Neuronal stem cell (in vitro differentiated cells): ENCODE measurements at regions not wholly inside any gene's neighbourhood (a gene's known extent, or its start where the extent isn't known, plus 50 kb on each side); places are given as distances from the start of the nearest gene placed in this dataset.

Experiments used
- DNase-seq: peaks from one replicate; pipeline ENCODE4 v3.0.0-alpha.2; 2013; ENCODE audit warnings: low spot score
- H2AFZ ChIP-seq: one replicate; pipeline ENCODE4 v1.6.1; 2013; ENCODE audit warnings: mild to moderate bottlenecking, low read length, inconsistent platforms
- H2AK5ac ChIP-seq: 2 replicates; pipeline ENCODE4 v1.6.1; 2013; ENCODE audit warnings: low read depth, mild to moderate bottlenecking, inconsistent platforms, low read length, moderate library complexity, mixed read lengths
- H2BK120ac ChIP-seq: 2 replicates; pipeline ENCODE4 v1.6.1; 2013; ENCODE audit warnings: low read depth, mild to moderate bottlenecking, inconsistent platforms, low read length, moderate library complexity, mixed read lengths
- H2BK12ac ChIP-seq: one replicate; pipeline ENCODE4 v1.6.1; 2013; ENCODE audit warnings: low read length, inconsistent platforms
- H2BK15ac ChIP-seq: 2 replicates; pipeline ENCODE4 v1.6.1; 2013; ENCODE audit warnings: mild to moderate bottlenecking, low read length, inconsistent platforms, mixed read lengths
- H2BK5ac ChIP-seq: one replicate; pipeline ENCODE4 v1.6.1; 2013; ENCODE audit warnings: inconsistent platforms, mild to moderate bottlenecking, low read length, moderate library complexity
- H3K14ac ChIP-seq: one replicate; pipeline ENCODE4 v1.6.1; 2013; ENCODE audit warnings: low read length, inconsistent platforms
- H3K18ac ChIP-seq: 2 replicates; pipeline ENCODE4 v1.6.1; 2013; ENCODE audit warnings: low read length, inconsistent platforms
- H3K23ac ChIP-seq: 2 replicates; pipeline ENCODE4 v1.6.1; 2013; ENCODE audit warnings: low read depth, mild to moderate bottlenecking, mixed read lengths, low read length, inconsistent platforms; ENCODE audit not compliant: poor library complexity
- H3K27ac ChIP-seq: replicated peaks from 3 replicates; pipeline ENCODE4 v1.5.1; 2013; ENCODE audit warnings: low read length, inconsistent platforms
- H3K27me3 ChIP-seq, 3 experiments: 2 replicates each; pipeline ENCODE4 v1.6.1; 2013; ENCODE audit warnings: low read length in 3 of 3, mild to moderate bottlenecking in 2 of 3, inconsistent platforms in 1 of 3, low read depth in 1 of 3, mixed read lengths in 1 of 3, moderate library complexity in 1 of 3; ENCODE audit not compliant: control insufficient read depth in 3 of 3, insufficient read depth in 3 of 3
- H3K36me3 ChIP-seq, 2 donors: replicated peaks in 1 of 2; 2 replicates each; pipeline ENCODE4 v1.6.1; 2013; ENCODE audit warnings: low read length in 2 of 2; ENCODE audit not compliant: control insufficient read depth in 2 of 2, insufficient read depth in 2 of 2
- H3K4ac ChIP-seq: 2 replicates; pipeline ENCODE4 v1.6.1; 2013; ENCODE audit warnings: inconsistent platforms, mild to moderate bottlenecking, low read length, moderate library complexity
- H3K4me1 ChIP-seq, 2 donors: 1 replicate in 1 of 2; 2 replicates in 1 of 2; pipeline ENCODE4 v1.6.1; 2013; ENCODE audit warnings: low read length in 2 of 2, low read depth in 1 of 2; ENCODE audit not compliant: control insufficient read depth in 2 of 2, insufficient read depth in 1 of 2
- H3K4me2 ChIP-seq: one replicate; pipeline ENCODE4 v1.6.1; 2013; ENCODE audit warnings: mild to moderate bottlenecking, low read length, inconsistent platforms; ENCODE audit not compliant: insufficient read depth, poor library complexity, severe bottlenecking
- H3K4me3 ChIP-seq, 2 donors: 2 replicates each; pipeline ENCODE4 v1.5.1; 2013; ENCODE audit warnings: low read length in 2 of 2, mild to moderate bottlenecking in 2 of 2, inconsistent platforms in 1 of 2, moderate library complexity in 1 of 2
- H3K79me1 ChIP-seq: one replicate; pipeline ENCODE4 v1.6.1; 2013; ENCODE audit warnings: low read depth, mild to moderate bottlenecking, inconsistent platforms, low read length, moderate library complexity
- H3K9ac ChIP-seq: one replicate; pipeline ENCODE4 v1.6.1; 2013; ENCODE audit warnings: mild to moderate bottlenecking, low read depth, low read length, inconsistent platforms; ENCODE audit not compliant: poor library complexity
- H3K9me3 ChIP-seq, 2 donors: replicated peaks in 1 of 2; 2 replicates each; pipeline versions ENCODE3 to v1.6.1; 2013; ENCODE audit warnings: low read length in 2 of 2, mild to moderate bottlenecking in 2 of 2, inconsistent platforms in 1 of 2, low read depth in 1 of 2, mixed read lengths in 1 of 2, moderate library complexity in 1 of 2; ENCODE audit not compliant: control insufficient read depth in 2 of 2, insufficient read depth in 1 of 2
- H4K8ac ChIP-seq: one replicate; pipeline ENCODE4 v1.6.1; 2013; ENCODE audit warnings: low read depth, mild to moderate bottlenecking, inconsistent platforms, low read length, moderate library complexity
- H4K91ac ChIP-seq: one replicate; pipeline ENCODE4 v1.6.1; 2013; ENCODE audit warnings: low read length, low read depth, mild to moderate bottlenecking, inconsistent platforms; ENCODE audit not compliant: poor library complexity
- WGBS, 2 donors: extraction: QIAGEN DNeasy Blood & Tissue Kit; methylation state at CpG; one replicate each; pipeline ENCODE4 v1.1.7; 2013; ENCODE audit warnings: missing lambda C conversion rate in 2 of 2, mixed read lengths in 1 of 2; ENCODE audit not compliant: insufficient read length in 2 of 2, insufficient replicate concordance in 1 of 2; ENCODE audit errors: extremely low coverage in 2 of 2; 5-methylcytosine and 5-hydroxymethylcytosine counted together

- Histone ChIP-seq H2BK12ac (no peak overlapping the region), H2BK5ac (no peak overlapping the region), H3K9me3 (no peaks in the 10 kb centered on the region), H3K36me3 (no peaks in the 10 kb centered on the region), H3K23ac (no peak overlapping the region), H3K27me3 (no peaks in the 10 kb centered on the region), H2BK120ac (no peak overlapping the region), H3K18ac (no peak overlapping the region), H3K14ac (no peak overlapping the region), H2BK15ac (no peak overlapping the region), H3K4me1 (peaks cover 0 to 4% of the 10 kb centered on the region in 2 donors), H4K8ac (no peak overlapping the region), H4K91ac (no peak overlapping the region), H3K9ac (no peak overlapping the region), H3K4me3 (no peak overlapping the region), H3K27ac (no peak overlapping the region), H2AK5ac (no peak overlapping the region), H3K4me2 (no peak overlapping the region), H3K79me1 (no peaks in the 10 kb centered on the region), H3K4ac (no peak overlapping the region), H2AFZ (no peak overlapping the region)
- no peak for DNase-seq
- no CpG with 5 or more reads among the region's 4 CpGs for WGBS, 2 donors
Measured at GRCh38 chr5:39555788-39556187, 131.0 kb upstream of the DAB2 start.

GRCh38 chr5:39547553-39548154, 122.9 kb upstream of the DAB2 start:
- H3K4me3 ChIP-seq, result no peak overlapping the region
- H3K4me1 ChIP-seq, result no peaks in the 10 kb centered on the region
- H2BK12ac ChIP-seq, result no peak overlapping the region
- WGBS, 2 donors, result no CpG with 5 or more reads among the region's 9 CpGs
- H3K27ac ChIP-seq, result no peak overlapping the region
- H3K9ac ChIP-seq, result no peak overlapping the region
- H2AFZ ChIP-seq, result peak overlapping the region; percentile 37
- peak; percentile 41 for DNase-seq
- H3K36me3 ChIP-seq, result no peaks in the 10 kb centered on the region
- H4K8ac ChIP-seq, result no peak overlapping the region
- H2BK5ac ChIP-seq, result no peak overlapping the region
- no peak overlapping the region for H3K14ac ChIP-seq
- H3K23ac ChIP-seq, result no peak overlapping the region
- H3K4me2 ChIP-seq, result no peak overlapping the region
- no peak overlapping the region for H4K91ac ChIP-seq
- no peaks in the 10 kb centered on the region for H3K79me1 ChIP-seq
- no peak overlapping the region for H2AK5ac ChIP-seq
- no peak overlapping the region for H2BK120ac ChIP-seq
- H3K18ac ChIP-seq, result no peak overlapping the region
- H3K4ac ChIP-seq, result no peak overlapping the region
- no peaks in the 10 kb centered on the region for H3K27me3 ChIP-seq
- no peaks in the 10 kb centered on the region for H3K9me3 ChIP-seq
- H2BK15ac ChIP-seq, result no peak overlapping the region

GRCh38 chr5:39544941-39545340, 120.2 kb upstream of the DAB2 start:
- Histone ChIP-seq H3K23ac (no peak overlapping the region), H3K4me3 (no peak overlapping the region), H3K9ac (no peak overlapping the region), H2AK5ac (no peak overlapping the region), H2AFZ (no peak overlapping the region), H3K18ac (no peak overlapping the region), H3K36me3 (no peaks in the 10 kb centered on the region), H3K79me1 (no peaks in the 10 kb centered on the region), H3K4ac (no peak overlapping the region), H4K8ac (no peak overlapping the region), H2BK5ac (no peak overlapping the region), H3K27me3 (no peaks in the 10 kb centered on the region), H4K91ac (no peak overlapping the region), H3K4me1 (no peaks in the 10 kb centered on the region), H3K9me3 (no peaks in the 10 kb centered on the region), H3K27ac (no peak overlapping the region), H2BK120ac (no peak overlapping the region), H3K4me2 (no peak overlapping the region), H3K14ac (no peak overlapping the region), H2BK12ac (no peak overlapping the region), H2BK15ac (no peak overlapping the region)
- no peak for DNase-seq
- no CpG with 5 or more reads among the region's 3 CpGs for WGBS, 2 donors

GRCh38 chr5:39543335-39543734, 118.6 kb upstream of the DAB2 start:
- no peaks in the 10 kb centered on the region for H3K36me3 ChIP-seq
- H3K4me1 ChIP-seq, result no peaks in the 10 kb centered on the region
- WGBS, 2 donors, result no CpG with 5 or more reads among the region's 3 CpGs
- no peak overlapping the region for H3K4ac ChIP-seq
- H3K4me2 ChIP-seq, result no peak overlapping the region
- no peak for DNase-seq
- H4K8ac ChIP-seq, result no peak overlapping the region
- H2BK12ac ChIP-seq, result no peak overlapping the region
- H3K27me3 ChIP-seq, result no peaks in the 10 kb centered on the region
- no peak overlapping the region for H3K4me3 ChIP-seq
- no peak overlapping the region for H2AFZ ChIP-seq
- H2BK15ac ChIP-seq, result no peak overlapping the region
- H2BK5ac ChIP-seq, result no peak overlapping the region
- H3K79me1 ChIP-seq, result no peaks in the 10 kb centered on the region
- H3K23ac ChIP-seq, result no peak overlapping the region
- no peak overlapping the region for H3K14ac ChIP-seq
- no peaks in the 10 kb centered on the region for H3K9me3 ChIP-seq
- H3K18ac ChIP-seq, result no peak overlapping the region
- no peak overlapping the region for H3K27ac ChIP-seq
- H4K91ac ChIP-seq, result no peak overlapping the region
- H2AK5ac ChIP-seq, result no peak overlapping the region
- H3K9ac ChIP-seq, result no peak overlapping the region
- no peak overlapping the region for H2BK120ac ChIP-seq
